Heart left ventricle (tissue), 16 donors: ENCODE measurements at regions not wholly inside any gene's neighbourhood (a gene's known extent, or its start where the extent isn't known, plus 50 kb on each side); places are given as distances from the start of the nearest gene placed in this dataset.
"Not testable (repeated sequence)": the region's sequence is repeated elsewhere in the genome, so short reads cannot be mapped to it uniquely, and the experiment has no call there.

Source experiments
- ATAC-seq, 4 donors: fragments of 200-7000 bp; cut with Tn5 transposase; one replicate each; pipeline ENCODE4 v1.9.1; 2020 to 2022; ENCODE audit warnings: moderate library complexity in 4 of 4, mild to moderate bottlenecking in 3 of 4, moderate number of reproducible peaks in 1 of 4
- DNase-seq, 5 donors: peaks; one replicate each; pipeline ENCODE4 v3.0.0-alpha.2; 2020
- H3K27ac ChIP-seq, 12 donors: fragments of 200-600 bp; sonication (generic) in 4 of 12; one replicate each; pipeline versions ENCODE4 v1.5.0 to v1.8.0; 2016 to 2022; ENCODE audit warnings: mild to moderate bottlenecking in 2 of 12
- H3K27me3 ChIP-seq, 9 donors: fragments of 200-600 bp; sonication (generic) in 2 of 9; one replicate each; pipeline versions ENCODE4 v1.5.1 to v1.8.0; 2016 to 2022; ENCODE audit warnings: mild to moderate bottlenecking in 3 of 9
- H3K36me3 ChIP-seq, 9 donors: fragments of 200-600 bp; sonication (generic) in 2 of 9; one replicate each; pipeline versions ENCODE4 v1.5.0 to v1.8.0; 2018 to 2022; ENCODE audit warnings: mild to moderate bottlenecking in 2 of 9
- H3K4me1 ChIP-seq, 12 donors: fragments of 200-600 bp; sonication (generic) in 4 of 12; one replicate each; pipeline versions ENCODE4 v1.5.0 to v1.8.0; 2016 to 2022; ENCODE audit warnings: mild to moderate bottlenecking in 3 of 12
- H3K4me3 ChIP-seq, 12 donors: fragments of 200-600 bp; sonication (generic) in 4 of 12; one replicate each; pipeline versions ENCODE4 v1.5.0 to v1.8.0; 2017 to 2022; ENCODE audit warnings: mild to moderate bottlenecking in 9 of 12, moderate library complexity in 4 of 12
- H3K9me3 ChIP-seq, 12 donors: fragments of 200-600 bp; sonication (generic) in 4 of 12; one replicate each; pipeline versions ENCODE4 v1.5.0 to v1.8.0; 2016 to 2022; ENCODE audit warnings: mild to moderate bottlenecking in 1 of 12
- CTCF ChIP-seq, 12 donors: fragments of 200-600 bp; sonication (generic) in 4 of 12; IDR thresholded peaks; one replicate each; pipeline versions ENCODE4 v1.5.0 to v1.8.0; 2018 to 2022; ENCODE audit warnings: antibody characterized with exemption in 12 of 12, mild to moderate bottlenecking in 5 of 12
- POLR2A ChIP-seq, 2 donors: fragments of 450-650 bp; IDR thresholded peaks; one replicate each; pipeline ENCODE4 v1.6.1; 2017; ENCODE audit warnings: antibody characterized with exemption in 2 of 2, mild to moderate bottlenecking in 2 of 2, moderate library complexity in 2 of 2
- WGBS, 4 donors: extraction: QIAGEN DNeasy Blood & Tissue Kit in 2 of 4; methylation state at CpG; one replicate each; pipeline versions ENCODE4 v1.1.5 to v1.1.7; 2013 to 2018; 5-methylcytosine and 5-hydroxymethylcytosine counted together
- intact Hi-C, 10 donors: fragments of 100-400 bp; cut with DNase I; formaldehyde crosslinking; loops; one replicate each; pipeline versions ENCODE4 v1.11.1 to v1.14.2; 2022
- donor health status: ischemic (EF 13 %, LVEDD 7.1; RV severe dilation, severe dysfunction).
- donor health status: healthy with polysubstance abuse.
- donor health status: DM: no; HTN: yes; CAD: no.
- donor health status: DM: no; HTN: no; CAD: no.
- donor health status: ischemic (EF 25% LVEDD 6.9; RV normal size, moderate dysfunction).
- donor health status: ischemic (EF 25% LVEDD 5.7; RV mildly dilated, moderate dysfunction).
- donor health status: healthy.
- donor health status: DM: yes; HTN: yes; CAD: no.
- donor health status: ischemic (EF 35%, LVEDD 5.7; RV mildly dilated, moderate dysfunction).
- donor health status: nonischemic (EF 11% LVEDD 7.7; RV severe dilation, severe dysfunction).
- donor health status: DM: yes; HTN: yes; CAD: no.
- donor health status: PGD.
- donor health status: ischemic (EF 29% LVEDD 5.4; RV normal size, mild dysfunction).
- donor health status: nonischemic (EF 23%, LVEDD 6.1; RV moderate dilation, normal function).

DNA sequence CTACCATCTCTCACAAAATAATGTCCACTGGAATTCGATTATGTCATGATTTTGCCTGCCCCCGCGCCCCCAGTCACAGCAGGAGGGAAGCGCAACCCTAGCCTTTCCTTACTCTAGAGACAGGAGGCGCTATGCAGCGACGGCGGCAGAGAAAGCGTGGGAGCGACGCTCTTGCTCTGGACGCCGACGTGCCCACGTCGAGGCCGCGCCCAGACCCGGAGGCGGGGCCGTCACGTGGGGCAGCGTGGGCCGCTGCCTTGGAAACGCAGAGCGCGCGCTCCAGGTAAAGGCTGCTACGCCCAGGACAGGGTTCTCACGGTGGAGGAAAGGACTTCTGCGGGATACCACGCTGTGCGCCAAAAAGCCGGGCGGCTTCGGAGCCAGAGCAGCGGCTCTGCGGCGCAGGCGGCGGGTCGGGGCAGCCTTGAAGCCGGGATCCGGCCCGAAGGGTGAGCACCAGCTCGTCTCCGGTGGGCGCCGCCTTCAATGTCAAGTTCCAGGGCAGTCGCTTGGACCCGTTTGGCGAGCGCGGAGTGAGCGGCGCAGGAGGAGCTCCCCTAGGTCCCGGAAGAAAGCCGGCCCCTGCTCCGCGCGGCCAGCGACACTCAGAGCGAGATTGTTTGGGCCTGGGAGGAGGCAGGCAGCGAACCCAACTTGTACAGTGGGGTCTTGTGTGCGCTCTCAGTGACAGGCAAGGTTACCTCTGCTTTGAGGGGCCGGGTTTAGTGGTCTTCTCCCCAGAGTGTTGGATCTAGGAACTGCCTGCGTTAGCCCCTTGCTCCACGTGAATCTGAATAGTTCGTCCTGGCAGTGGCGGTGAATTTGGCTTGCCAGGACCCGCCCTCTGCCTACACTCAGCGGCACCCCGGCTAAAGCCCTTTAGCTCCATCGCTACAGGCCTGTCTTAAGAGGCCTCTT is 121.7 kb downstream of the MRPL57 start:
- DNase-seq (peak; percentile 84 to 91 (median 88)), ATAC-seq (peak; percentile 98 to 100 (median 100))
- WGBS, 4 donors = 0 to 1% (median 0%) methylated on average over 21 to 74 of the region's 74 CpGs
- H3K27me3 ChIP-seq = no peaks in the 10 kb centered on the region
- peaks cover 0 to 24% (median 16%) of the 10 kb centered on the region in 12 donors for H3K4me1 ChIP-seq
- peak; percentile 75 to 99 (median 89) for TF ChIP-seq CTCF (IDR thresholded peaks at IDR 0.05)
- peak in 1 of 2 donors; percentile 33 for TF ChIP-seq POLR2A (IDR thresholded peaks at IDR 0.05)
- H3K4me3 ChIP-seq = peak overlapping the region; percentile 75 to 100 (median 88)
- no peaks in the 10 kb centered on the region for H3K9me3 ChIP-seq
- peaks cover 0 to 11% (median 4%) of the 10 kb centered on the region in 9 donors for H3K36me3 ChIP-seq
- H3K27ac ChIP-seq = peak overlapping the region in 11 of 12 donors; percentile 10 to 79 (median 71)
- intact Hi-C loops = loop anchor here (1.0 to 5.0 kb wide), 5 partner anchors 159 to 179 kb away; partner anchors contain the start of gene ZDHHC20 (in 2 of the 10)

GRCh38 chr13:21304256-21304655 is 127.8 kb downstream of the MRPL57 start:
- WGBS, 4 donors = 94 to 96% (median 95%) methylated on average over 6 of the region's 6 CpGs
- intact Hi-C loops = no loop called here
- no peak for DNase-seq

DNA sequence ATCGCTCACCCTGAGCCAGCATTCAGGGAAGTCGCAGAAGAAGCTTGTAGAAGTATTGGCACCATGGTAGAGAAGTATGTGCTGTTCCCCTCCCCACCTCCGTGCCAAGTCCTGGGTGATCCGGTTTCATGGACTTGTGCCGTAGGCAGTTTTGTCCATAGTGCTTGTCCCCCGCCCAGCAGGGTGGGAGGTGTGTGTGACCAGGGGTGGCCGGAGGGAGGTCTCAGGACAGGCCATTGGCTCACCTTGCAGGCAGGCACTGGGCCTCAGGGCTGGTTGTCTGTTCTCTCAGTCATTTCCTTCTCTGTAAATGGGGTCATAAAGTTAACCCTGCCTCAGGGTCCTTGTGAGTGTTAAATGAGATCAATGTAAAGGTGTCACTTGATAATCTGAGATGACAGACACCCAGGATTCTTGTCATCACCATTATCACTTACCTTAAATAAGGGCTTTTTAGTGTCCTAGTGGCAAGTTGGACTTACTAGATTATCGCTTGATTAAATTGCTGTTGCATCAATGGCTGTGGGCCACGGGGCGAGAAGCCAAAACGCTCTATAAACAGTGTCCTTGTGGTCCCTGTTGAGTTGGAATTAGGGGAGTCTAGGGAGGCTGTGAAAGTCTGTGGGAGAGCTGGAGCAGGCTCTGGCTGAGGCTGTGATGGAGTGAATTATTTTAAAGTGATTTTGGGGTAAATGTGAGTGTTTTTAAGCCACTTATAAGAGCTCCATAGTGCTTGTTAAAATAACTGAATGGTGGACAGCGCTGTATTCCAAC is 130.0 kb downstream of the MRPL57 start:
- H3K4me1 ChIP-seq, DNase-seq, H3K4me3 ChIP-seq, ATAC-seq, H3K27ac ChIP-seq, H3K9me3 ChIP-seq, intact Hi-C loops, H3K27me3 ChIP-seq: not testable (repeated sequence)
- peaks cover 0 to 23% (median 8%) of the 10 kb centered on the region in 9 donors for H3K36me3 ChIP-seq
- 79 to 94% (median 84%) methylated on average over 11 to 12 of the region's 12 CpGs for WGBS, 4 donors

More at GRCh38 chr13:21304256-21304655, 127.8 kb downstream of the MRPL57 start:
- no peak for TF ChIP-seq CTCF (IDR thresholded peaks at IDR 0.05)
- TF ChIP-seq POLR2A (IDR thresholded peaks at IDR 0.05) = no peak
- peaks cover 0 to 23% (median 8%) of the 10 kb centered on the region in 9 donors for H3K36me3 ChIP-seq
- no peak overlapping the region for H3K4me3 ChIP-seq
- peaks cover 0 to 5% (median 2%) of the 10 kb centered on the region in 12 donors for H3K4me1 ChIP-seq
- no peak overlapping the region for H3K27ac ChIP-seq
- no peaks in the 10 kb centered on the region for H3K9me3 ChIP-seq
- ATAC-seq = no peak
- H3K27me3 ChIP-seq = no peaks in the 10 kb centered on the region

DNA sequence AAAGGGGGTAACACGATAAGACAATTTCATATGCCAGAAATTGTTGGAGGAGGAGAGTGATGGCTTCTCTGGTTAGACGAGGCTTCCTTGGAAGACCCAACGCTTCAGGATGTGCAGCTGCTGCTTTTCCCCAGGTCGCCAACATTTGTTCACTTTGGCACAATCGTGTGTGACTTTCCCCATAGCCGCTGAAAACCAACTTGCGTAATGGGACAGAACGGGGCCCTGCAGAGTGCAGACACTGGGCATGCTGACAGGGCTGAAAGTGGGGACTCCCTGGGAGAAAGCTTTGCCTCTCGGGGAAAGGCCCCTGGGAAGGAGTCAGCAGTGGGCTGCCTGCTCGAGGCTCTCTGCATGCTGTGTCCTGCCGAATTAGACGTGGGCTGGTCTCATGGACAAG is 130.7 kb downstream of the MRPL57 start:
- 94 to 97% (median 95%) methylated on average over 8 to 12 of the region's 12 CpGs; no CpG with 5 or more reads in 1 of the 4 donors for WGBS, 4 donors
- H3K4me1 ChIP-seq, ATAC-seq, DNase-seq, H3K4me3 ChIP-seq, H3K27ac ChIP-seq, H3K9me3 ChIP-seq, H3K27me3 ChIP-seq, intact Hi-C loops: not testable (repeated sequence)
- peaks cover 0 to 22% (median 8%) of the 10 kb centered on the region in 9 donors for H3K36me3 ChIP-seq

- WGBS, 4 donors = 86 to 95% (median 93%) methylated on average over 2 of the region's 2 CpGs
- Histone ChIP-seq H3K27me3 (no peaks in the 10 kb centered on the region), H3K4me1 (no peaks in the 10 kb centered on the region), H3K36me3 (peaks cover 0 to 9% (median 7%) of the 10 kb centered on the region in 9 donors), H3K27ac (no peak overlapping the region), H3K9me3 (no peaks in the 10 kb centered on the region), H3K4me3 (no peak overlapping the region)
- ATAC-seq (no peak), DNase-seq (no peak)
- intact Hi-C loops = no loop called here
- TF ChIP-seq POLR2A (IDR thresholded peaks at IDR 0.05) (no peak), CTCF (IDR thresholded peaks at IDR 0.05) (no peak)
These were observed 132.4 kb downstream of the MRPL57 start for GRCh38 chr13:21308906-21309305.
